D721Med (cell line): ENCODE measurements at regions not wholly inside any gene's neighbourhood (a gene's known extent, or its start where the extent isn't known, plus 50 kb on each side); places are given as distances from the start of the nearest gene placed in this dataset.

Experiments
- DNase-seq: peaks from one replicate; pipeline ENCODE4 v3.0.0; 2011; ENCODE audit warnings: low spot score; ENCODE audit not compliant: insufficient read length
- FAIRE-seq: peaks from 2 replicates; lab custom pipeline; 2011; peaks lifted over from hg19 to GRCh38; lab: Jason Lieb, UNC
- TF ChIP-seq, protein P1 (sequence below): IDR thresholded peaks from 2 replicates; pipeline ENCODE4 v1.5.1; 2012; ENCODE audit warnings: mild to moderate bottlenecking, control low read depth; ENCODE audit not compliant: insufficient read depth; ENCODE audit errors: missing control alignments

DNA sequence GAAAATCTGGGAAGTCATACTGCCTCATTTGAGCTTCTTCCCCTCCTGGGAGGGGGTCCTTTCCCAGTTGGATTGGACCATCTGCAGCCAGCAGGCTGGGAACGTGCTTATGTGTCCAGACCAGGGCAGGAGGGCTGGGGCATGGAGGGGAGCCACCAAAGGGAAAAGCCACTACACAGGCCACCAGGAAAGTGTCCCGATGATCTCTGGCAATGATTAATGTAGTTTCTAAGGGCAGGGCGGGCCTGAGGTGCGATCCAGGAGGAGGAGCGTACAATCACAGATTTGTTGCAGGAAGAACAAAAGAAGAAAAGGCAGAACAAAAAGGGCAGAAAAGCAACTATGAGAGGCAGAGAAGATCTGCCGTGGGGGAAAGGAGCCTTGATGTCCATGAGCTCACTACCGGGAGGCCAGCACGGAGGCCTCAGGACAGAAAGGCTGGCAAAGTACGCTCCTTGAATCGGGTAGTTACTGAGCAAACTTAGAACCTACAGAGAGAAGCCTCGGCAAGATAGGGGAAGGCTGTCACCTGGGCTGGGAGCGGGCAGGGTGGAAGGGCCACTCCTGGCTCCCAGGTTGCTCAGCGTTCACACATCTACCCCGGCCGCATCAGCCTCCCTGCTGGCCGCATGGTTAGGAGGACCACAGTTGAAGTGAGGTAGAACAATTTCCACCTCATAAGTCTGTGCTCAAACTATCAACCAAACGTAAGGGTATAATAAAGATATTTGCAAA, 79.5 kb upstream of the PCSK6 start:
- no peak for FAIRE-seq
- TF ChIP-seq, protein P1, sequence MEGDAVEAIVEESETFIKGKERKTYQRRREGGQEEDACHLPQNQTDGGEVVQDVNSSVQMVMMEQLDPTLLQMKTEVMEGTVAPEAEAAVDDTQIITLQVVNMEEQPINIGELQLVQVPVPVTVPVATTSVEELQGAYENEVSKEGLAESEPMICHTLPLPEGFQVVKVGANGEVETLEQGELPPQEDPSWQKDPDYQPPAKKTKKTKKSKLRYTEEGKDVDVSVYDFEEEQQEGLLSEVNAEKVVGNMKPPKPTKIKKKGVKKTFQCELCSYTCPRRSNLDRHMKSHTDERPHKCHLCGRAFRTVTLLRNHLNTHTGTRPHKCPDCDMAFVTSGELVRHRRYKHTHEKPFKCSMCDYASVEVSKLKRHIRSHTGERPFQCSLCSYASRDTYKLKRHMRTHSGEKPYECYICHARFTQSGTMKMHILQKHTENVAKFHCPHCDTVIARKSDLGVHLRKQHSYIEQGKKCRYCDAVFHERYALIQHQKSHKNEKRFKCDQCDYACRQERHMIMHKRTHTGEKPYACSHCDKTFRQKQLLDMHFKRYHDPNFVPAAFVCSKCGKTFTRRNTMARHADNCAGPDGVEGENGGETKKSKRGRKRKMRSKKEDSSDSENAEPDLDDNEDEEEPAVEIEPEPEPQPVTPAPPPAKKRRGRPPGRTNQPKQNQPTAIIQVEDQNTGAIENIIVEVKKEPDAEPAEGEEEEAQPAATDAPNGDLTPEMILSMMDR, result no peak
- DNase-seq, result no peak

DNA sequence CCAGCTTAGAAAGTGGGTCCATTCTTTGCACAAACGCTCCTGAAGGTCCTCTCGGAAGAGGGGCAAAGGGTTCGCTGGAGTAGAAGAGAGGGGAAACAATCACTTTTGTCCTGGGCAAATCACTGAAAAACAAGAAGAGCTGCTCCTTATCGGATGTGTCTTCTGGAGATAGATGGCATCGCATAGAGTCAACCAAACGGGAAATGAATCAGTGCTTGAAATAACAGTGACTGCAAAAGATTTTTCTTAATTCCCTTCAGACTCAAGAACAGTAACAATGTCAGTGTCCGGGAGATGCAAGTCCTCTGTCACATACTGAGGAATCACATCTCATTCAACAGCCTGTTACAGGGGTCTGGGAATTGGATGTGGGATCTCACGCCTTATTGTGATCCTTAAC, 78.8 kb upstream of the PCSK6 start:
- FAIRE-seq (no peak), DNase-seq (no peak)
- TF ChIP-seq, protein P1, result no peak

DNA sequence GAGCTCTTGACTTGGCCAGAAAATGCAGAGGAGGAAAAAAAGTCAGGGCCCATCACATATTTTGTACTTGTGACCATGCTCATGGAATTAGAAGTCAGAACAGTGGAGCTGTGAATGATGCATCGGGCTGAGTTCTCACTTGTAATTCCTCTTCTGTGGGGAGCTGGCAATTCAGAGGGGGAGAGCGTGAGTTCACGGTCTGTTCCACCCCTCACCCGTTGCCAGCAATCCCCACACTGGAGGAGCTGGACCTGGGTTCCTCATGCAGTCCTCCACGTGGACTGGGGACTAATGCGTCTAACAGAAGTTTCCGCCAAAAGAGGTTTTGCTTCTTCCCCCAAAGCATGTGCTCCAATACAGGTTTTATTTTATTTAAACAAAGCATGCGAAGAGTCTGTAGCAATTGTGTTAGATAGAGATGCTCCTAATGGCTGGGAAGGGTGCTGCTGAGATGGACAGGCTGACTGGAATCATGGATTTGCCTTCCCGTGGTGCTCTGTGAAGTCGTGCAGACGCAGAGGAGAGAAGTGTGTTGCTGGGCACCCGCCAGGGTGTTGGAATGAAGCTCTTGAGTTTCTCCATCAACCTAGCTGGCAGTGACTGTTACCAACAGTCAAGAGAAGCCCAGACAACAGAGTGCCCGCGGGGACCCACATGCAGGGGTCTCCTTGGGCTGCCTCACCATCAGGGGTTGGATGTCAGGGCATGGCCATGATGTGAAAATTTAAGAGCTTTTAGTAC, 77.4 kb upstream of the PCSK6 start:
- FAIRE-seq, result no peak
- TF ChIP-seq, protein P1, result no peak
- no peak for DNase-seq

DNA sequence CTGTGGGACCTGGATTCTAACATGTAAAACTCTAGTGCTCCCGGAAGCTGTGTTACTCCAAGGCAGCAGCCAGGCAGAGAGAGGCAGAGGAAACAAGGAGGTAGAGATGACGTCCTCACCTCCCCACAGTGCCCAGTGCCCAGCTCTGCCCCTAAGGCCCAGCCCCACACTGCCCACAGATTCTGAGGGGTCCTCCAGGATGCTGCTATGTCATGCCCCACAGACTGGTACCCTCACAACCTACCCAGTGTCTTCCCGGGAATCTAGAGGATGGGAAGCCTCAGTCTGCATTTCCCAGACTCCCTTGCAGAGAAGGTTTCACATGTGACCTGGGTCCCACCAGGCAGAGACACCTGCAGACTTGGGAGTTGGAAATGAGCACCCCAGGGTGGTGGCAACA, 75.9 kb upstream of the PCSK6 start:
- TF ChIP-seq, protein P1, result no peak
- FAIRE-seq (no peak), DNase-seq (no peak)

DNA sequence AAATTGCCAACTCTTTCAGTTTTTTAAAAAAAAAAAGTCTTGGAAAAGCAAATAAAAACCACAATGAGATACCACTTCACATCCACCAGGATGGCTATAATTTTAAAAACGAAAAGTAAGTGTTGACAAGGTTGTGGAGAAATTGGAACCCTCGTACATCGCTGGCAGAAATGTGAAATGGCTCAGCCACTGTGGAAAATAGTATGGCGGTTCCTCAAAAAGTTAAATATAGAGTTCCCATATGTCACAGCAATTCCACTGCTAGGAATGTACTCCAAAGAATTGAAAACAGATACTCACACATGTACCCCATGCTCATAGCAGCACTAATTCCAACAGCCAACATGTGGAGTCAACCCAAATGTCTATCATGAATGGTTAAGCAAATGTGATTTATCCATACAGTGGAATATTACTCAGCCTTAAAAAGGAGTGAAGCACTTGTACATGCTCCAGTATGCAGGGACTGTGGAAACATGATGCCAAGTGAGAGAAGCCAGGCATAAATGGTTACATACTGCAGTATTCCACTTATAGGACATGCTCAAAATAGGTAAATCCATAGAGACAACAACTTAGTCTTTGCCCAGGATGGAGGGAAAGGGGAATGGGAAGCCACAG, 73.8 kb upstream of the PCSK6 start:
- DNase-seq (no peak), FAIRE-seq (no peak)
- TF ChIP-seq, protein P1, result no peak

DNA sequence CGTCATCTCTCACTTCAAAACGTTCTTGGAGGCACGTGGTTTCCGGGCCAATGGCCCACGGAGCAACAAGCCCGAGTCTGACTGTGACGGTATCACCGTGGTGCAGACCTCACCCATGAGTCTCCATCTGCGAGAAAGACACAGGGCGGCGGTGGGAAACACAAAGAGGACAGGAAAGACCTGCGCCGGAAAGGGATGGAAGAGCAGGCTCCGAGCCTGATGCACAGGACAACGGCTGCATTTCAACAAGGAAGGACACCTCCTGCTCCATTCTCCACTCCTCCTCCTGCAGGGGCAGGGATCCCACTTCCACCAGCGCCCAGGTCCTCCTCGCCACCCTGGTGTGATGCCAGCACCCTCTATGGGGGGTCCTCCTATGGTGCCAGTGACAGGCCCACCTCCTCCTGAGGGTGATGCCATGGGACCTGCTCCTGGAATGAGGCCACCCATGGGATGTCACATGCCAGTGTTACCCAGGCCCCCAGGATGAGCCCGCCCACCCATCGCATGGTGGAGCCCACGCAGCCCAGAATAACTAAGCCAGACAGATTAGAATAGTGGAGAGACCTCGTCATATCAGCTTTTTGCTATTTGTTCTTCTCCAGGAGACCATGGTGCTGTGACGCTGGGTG, 73.0 kb upstream of the PCSK6 start:
- FAIRE-seq, result no peak

More for the DNA sequence above, 73.0 kb upstream of the PCSK6 start:
- DNase-seq, result no peak
- TF ChIP-seq, protein P1, result no peak
